ENCODE measurements at regions not wholly inside any gene's neighbourhood (a gene's known extent, or its start where the extent isn't known, plus 50 kb on each side); places are given as distances from the start of the nearest gene placed in this dataset.

DNA sequence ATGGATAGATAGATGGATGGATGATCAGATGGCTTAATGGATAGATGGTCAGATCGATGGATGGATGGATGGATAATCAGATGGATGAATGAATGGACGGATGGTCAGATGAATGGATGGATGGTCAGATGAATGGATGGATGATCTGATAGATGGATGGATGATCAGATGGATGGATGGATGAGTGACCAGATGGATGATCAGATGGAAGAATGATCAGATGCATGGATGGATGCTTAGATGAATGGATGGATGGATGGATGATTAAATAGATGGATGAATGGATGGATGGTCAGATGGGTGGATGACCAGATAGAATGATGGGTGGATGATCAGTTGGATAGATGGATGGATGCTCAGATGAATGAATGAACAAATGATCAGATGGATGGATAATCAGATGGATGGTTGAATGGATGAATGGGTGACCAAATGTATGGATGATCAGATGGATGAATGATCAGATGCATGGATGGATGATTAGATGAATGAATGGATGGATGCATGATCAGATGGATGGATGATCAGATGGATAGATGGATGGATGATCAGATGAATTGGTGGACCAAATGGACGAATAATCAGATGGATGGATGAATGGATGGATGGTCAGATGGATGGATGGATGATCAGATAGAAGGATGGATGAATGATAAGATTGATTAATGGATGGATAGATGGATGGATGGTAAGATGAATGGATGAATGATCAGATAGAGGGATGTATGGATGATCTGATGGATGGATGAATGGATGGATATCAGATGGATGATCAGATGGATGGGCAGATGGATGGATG is 205.1 kb downstream of the TEX29 start:
- H3K4me3 ChIP-seq (ENCODE audit: low read depth, low read length), result no peak overlapping the region
- TF ChIP-seq, protein P1, sequence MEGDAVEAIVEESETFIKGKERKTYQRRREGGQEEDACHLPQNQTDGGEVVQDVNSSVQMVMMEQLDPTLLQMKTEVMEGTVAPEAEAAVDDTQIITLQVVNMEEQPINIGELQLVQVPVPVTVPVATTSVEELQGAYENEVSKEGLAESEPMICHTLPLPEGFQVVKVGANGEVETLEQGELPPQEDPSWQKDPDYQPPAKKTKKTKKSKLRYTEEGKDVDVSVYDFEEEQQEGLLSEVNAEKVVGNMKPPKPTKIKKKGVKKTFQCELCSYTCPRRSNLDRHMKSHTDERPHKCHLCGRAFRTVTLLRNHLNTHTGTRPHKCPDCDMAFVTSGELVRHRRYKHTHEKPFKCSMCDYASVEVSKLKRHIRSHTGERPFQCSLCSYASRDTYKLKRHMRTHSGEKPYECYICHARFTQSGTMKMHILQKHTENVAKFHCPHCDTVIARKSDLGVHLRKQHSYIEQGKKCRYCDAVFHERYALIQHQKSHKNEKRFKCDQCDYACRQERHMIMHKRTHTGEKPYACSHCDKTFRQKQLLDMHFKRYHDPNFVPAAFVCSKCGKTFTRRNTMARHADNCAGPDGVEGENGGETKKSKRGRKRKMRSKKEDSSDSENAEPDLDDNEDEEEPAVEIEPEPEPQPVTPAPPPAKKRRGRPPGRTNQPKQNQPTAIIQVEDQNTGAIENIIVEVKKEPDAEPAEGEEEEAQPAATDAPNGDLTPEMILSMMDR (IDR thresholded peaks at IDR 0.05; ENCODE audit: low read depth, low read length), result no peak

DNA sequence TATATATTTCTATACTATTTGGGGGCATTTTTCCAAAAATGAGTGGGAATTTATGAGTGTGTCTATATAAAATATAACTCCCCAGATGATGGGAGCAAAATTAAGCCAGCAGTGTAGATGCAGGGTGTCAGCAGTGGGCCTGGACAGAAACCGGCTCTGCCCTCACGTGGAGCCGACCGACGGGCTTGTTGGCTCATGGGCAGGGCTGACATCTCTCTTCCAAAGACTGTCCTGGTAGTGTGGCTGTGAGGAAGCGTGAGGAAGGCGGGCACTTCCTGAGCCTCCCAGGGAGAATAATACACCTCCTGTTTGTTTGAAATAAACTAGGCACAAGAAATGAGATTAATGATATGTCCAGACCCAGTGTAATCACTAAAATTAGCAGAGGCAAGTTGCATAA is 206.5 kb downstream of the TEX29 start:
- TF ChIP-seq, protein P1 (IDR thresholded peaks at IDR 0.05; ENCODE audit: low read depth, low read length), result no peak
- no peak overlapping the region for H3K4me3 ChIP-seq (ENCODE audit: low read depth, low read length)

DNA sequence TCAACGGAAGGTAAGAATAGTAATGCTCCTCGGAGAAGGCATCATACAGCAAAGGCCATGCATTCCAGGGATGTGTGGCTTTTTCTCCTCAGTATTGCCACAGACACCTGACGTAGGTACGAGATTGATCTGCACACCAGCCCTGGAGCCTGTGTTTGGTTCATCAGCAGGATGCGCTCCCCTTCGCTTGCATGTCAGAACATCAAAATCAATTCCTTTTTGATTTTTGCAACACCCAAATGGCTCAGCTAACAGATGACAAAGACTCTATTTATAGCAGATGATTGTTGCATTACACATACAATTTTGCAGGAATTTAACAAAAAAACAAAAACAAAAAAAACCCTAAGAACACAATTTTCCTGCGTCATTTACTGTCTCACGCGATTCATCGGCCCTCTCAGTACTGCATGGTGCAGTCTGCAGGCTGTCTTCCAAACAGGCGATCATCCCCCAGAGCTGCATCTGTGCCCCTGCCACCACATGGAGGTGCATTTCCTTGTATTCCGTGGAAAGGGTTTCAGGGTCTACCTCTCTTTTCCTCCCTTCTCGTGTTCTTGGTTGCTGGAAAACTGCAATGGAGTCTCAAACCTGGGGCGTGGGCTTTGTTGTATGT is 207.3 kb downstream of the TEX29 start:
- TF ChIP-seq, protein P1 (IDR thresholded peaks at IDR 0.05; ENCODE audit: low read depth, low read length), result no peak
- no peak overlapping the region for H3K4me3 ChIP-seq (ENCODE audit: low read depth, low read length)

DNA sequence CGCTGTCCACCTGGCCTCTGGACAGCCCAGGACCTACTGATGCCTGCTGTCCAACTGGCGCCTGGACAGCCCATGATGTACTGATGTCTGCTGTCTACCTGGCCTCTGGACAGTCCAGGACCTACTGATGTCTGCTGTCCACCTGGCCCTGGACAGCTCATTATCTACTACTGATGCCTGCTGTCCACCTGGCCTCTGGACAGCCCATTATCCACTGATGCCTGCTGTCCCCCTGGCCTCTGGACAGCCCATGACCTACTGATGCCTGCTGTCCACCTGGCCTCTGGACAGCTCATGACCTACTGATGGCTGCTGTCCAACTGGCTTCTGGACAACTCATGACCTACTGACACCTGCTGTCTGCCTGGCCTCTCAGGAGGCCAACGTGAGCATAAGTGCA is 208.1 kb downstream of the TEX29 start:
- TF ChIP-seq, protein P1 (IDR thresholded peaks at IDR 0.05; ENCODE audit: low read depth, low read length), result no peak
- no peak overlapping the region for H3K4me3 ChIP-seq (ENCODE audit: low read depth, low read length)

DNA sequence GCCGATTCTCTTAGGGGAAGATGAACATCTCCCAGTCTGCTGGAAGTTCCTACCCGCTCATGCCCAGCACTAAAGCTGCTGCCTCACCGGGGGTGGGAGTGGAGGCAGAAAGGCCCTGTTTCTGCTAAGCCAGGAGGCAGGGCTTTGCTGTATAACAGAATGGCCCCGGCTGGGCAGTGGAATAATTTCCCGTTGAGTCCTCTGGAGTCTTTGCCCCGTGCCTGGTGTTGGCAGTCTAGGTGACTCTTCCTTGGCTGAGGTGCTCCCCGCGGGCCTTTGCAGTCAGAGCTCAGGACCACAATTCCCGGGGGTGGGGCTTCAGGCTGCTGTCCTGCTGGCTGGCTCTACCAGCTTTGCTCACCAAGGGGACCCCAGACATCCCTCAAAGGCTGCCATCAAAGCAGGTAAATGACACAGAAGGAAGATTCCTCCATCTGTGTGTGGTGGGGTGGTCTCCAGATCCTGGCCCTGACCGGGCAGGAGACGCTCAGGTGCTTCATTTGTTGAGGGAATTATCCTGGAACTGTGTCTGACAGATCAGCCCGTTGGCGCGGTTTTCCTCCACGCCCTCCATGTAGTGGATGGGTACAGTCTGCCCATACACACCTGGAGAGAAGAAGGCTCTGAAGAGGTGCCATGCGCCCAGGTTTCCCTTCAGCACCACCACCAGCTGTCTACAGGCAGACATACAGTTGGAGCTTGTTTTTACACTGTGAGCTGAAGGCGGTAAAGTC is 209.9 kb downstream of the TEX29 start:
- no peak overlapping the region for H3K4me3 ChIP-seq (ENCODE audit: low read depth, low read length)
- TF ChIP-seq, protein P1 (IDR thresholded peaks at IDR 0.05; ENCODE audit: low read depth, low read length), result no peak

DNA sequence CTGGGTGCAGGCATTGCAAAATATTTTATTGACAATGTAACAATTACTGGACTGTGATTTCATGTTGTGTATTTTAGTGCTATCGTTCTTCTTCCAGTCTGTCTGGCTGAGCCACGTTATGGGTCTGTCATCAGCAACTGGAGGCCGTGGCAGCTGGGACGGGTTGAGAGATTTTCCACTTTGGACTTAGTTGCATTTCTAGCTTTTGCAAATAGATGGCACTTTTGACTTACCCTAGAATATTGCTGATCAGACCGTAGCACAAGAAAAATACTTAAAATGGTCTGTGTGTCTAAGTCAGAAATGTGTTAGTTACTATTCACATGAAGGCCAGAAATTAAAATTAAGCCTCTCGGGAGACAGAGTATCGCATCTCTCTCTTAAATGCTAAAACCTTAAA is 211.1 kb downstream of the TEX29 start:
- TF ChIP-seq, protein P1 (IDR thresholded peaks at IDR 0.05; ENCODE audit: low read depth, low read length), result no peak
- H3K4me3 ChIP-seq (ENCODE audit: low read depth, low read length), result no peak overlapping the region

DNA sequence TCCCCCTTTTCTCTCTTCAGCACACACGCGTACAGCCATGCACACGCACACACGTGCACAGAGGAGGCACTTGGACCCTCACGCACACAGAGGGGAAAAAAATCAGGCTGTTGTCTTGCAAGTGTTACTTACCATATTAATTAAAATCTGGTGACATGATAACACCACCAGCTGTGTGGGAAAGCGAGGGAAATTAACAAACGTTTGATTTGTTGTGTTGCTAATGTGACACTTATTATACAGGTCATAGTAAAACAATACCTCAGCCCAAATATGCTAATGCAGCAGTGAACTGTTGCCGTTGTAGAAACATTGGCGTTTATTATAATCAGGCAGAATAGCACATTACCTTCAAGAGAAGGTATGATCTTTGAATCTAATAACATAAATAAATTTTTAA is 211.7 kb downstream of the TEX29 start:
- H3K4me3 ChIP-seq (ENCODE audit: low read depth, low read length), result no peak overlapping the region
- TF ChIP-seq, protein P1 (IDR thresholded peaks at IDR 0.05; ENCODE audit: low read depth, low read length), result no peak

Measured in WI38 (cell line).